Breast epithelium (tissue), 4 donors: ENCODE measurements at regions not wholly inside any gene's neighbourhood (a gene's known extent, or its start where the extent isn't known, plus 50 kb on each side); places are given as distances from the start of the nearest gene placed in this dataset.

Experiments
- DNase-seq, 2 donors: peaks; one replicate each; pipeline ENCODE4 v3.0.0-alpha.2; 2019; ENCODE audit warnings: low spot score in 2 of 2
- H3K27ac ChIP-seq, 2 donors: fragments of 200-600 bp; sonication (generic) in 1 of 2; one replicate each; pipeline ENCODE4 v1.5.1; 2016 to 2019; ENCODE audit warnings: mild to moderate bottlenecking in 1 of 2
- H3K27me3 ChIP-seq, 2 donors: fragments of 200-600 bp; sonication (generic) in 1 of 2; one replicate each; pipeline versions ENCODE4 v1.5.1 to v1.6.0; 2017 to 2019; ENCODE audit warnings: control low read depth in 1 of 2, mild to moderate bottlenecking in 1 of 2
- H3K36me3 ChIP-seq: fragments of 200-600 bp; one replicate; pipeline ENCODE4 v1.5.1; 2019
- H3K4me1 ChIP-seq, 2 donors: fragments of 200-600 bp; sonication (generic); one replicate each; pipeline ENCODE4 v1.5.1; 2016 to 2019; ENCODE audit warnings: control low read depth in 1 of 2
- H3K4me3 ChIP-seq, 3 donors: fragments of 200-600 bp; sonication (generic); 1 replicate in 2 of 3; 2 replicates in 1 of 3; pipeline ENCODE4 v1.5.1; 2016 to 2019; ENCODE audit warnings: mild to moderate bottlenecking in 3 of 3, moderate library complexity in 2 of 3
- H3K9me3 ChIP-seq, 2 donors: fragments of 200-600 bp; sonication (generic) in 1 of 2; one replicate each; pipeline ENCODE4 v1.5.1; 2016 to 2019; ENCODE audit warnings: control low read depth in 1 of 2
- CTCF ChIP-seq, 3 donors: fragments of 450-650 bp; IDR thresholded peaks; one replicate each; pipeline ENCODE4 v1.5.1; 2016 to 2017; ENCODE audit warnings: antibody characterized with exemption in 3 of 3, mild to moderate bottlenecking in 3 of 3, moderate library complexity in 3 of 3
- POLR2A ChIP-seq: fragments of 450-650 bp; IDR thresholded peaks from one replicate; pipeline ENCODE4 v1.6.1; 2016; ENCODE audit warnings: antibody characterized with exemption, mild to moderate bottlenecking, moderate library complexity
- POLR2AphosphoS5 ChIP-seq, 3 donors: sonication (generic); formaldehyde crosslinking; IDR thresholded peaks; one replicate each; pipeline ENCODE4 v1.6.1; 2017; ENCODE audit warnings: antibody characterized with exemption in 3 of 3
- intact Hi-C: fragments of 100-400 bp; cut with DNase I; formaldehyde crosslinking; loops from one replicate; pipeline ENCODE4 v1.15.1; 2023; ENCODE audit warnings: low total_unique reads

- intact Hi-C loops, result no loop called here
- no peak for DNase-seq
- no peak for TF ChIP-seq CTCF (IDR thresholded peaks at IDR 0.05)
- TF ChIP-seq POLR2AphosphoS5 (IDR thresholded peaks at IDR 0.05), result no peak
- no peak for TF ChIP-seq POLR2A
- H3K4me3 ChIP-seq, result no peak overlapping the region
- H3K9me3 ChIP-seq, result no peaks in the 10 kb centered on the region
- no peaks in the 10 kb centered on the region for H3K36me3 ChIP-seq
- H3K27ac ChIP-seq, result no peak overlapping the region
- no peaks in the 10 kb centered on the region for H3K4me1 ChIP-seq
- peaks cover 0 to 7% of the 10 kb centered on the region in 2 donors for H3K27me3 ChIP-seq
Measured at GRCh38 chr17:33976831-33977230, 278.3 kb upstream of the CCL2 start.

GRCh38 chr17:33977729-33978514 is 277.2 kb upstream of the CCL2 start:
- Histone ChIP-seq H3K36me3 (no peaks in the 10 kb centered on the region), H3K9me3 (no peaks in the 10 kb centered on the region), H3K4me1 (no peaks in the 10 kb centered on the region), H3K27me3 (peaks cover 0 to 7% of the 10 kb centered on the region in 2 donors), H3K4me3 (no peak overlapping the region), H3K27ac (no peak overlapping the region)
- DNase-seq, result no peak
- intact Hi-C loops, result no loop called here
- no peak for TF ChIP-seq CTCF (IDR thresholded peaks at IDR 0.05)

DNA sequence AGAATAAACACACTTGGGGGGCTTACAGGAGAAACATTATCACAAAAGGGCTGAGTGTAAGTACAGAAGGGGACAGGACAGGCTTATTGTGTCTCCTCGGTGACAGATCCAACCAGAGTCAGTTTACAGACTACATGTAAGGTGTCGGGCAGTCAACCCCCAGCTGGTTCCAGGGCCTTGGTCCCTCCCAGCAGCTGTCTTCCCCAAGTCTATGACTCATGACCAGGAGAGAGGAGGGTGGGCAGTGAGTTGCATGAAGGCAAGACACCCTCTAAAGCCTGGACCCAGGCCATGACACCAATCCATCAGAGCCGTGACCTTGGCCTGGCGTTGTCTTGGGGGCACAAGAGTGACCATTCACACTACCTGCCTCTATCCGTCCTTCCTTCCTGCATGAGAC is 276.2 kb upstream of the CCL2 start:
- H3K27me3 ChIP-seq, result peaks cover 0 to 7% of the 10 kb centered on the region in 2 donors
- TF ChIP-seq POLR2A (no peak), POLR2AphosphoS5 (IDR thresholded peaks at IDR 0.05) (no peak), CTCF (IDR thresholded peaks at IDR 0.05) (no peak)
- H3K4me1 ChIP-seq, result no peaks in the 10 kb centered on the region
- no peak overlapping the region for H3K27ac ChIP-seq
- H3K36me3 ChIP-seq, result no peaks in the 10 kb centered on the region
- intact Hi-C loops, result no loop called here
- no peaks in the 10 kb centered on the region for H3K9me3 ChIP-seq
- DNase-seq, result no peak
- H3K4me3 ChIP-seq, result no peak overlapping the region

DNA sequence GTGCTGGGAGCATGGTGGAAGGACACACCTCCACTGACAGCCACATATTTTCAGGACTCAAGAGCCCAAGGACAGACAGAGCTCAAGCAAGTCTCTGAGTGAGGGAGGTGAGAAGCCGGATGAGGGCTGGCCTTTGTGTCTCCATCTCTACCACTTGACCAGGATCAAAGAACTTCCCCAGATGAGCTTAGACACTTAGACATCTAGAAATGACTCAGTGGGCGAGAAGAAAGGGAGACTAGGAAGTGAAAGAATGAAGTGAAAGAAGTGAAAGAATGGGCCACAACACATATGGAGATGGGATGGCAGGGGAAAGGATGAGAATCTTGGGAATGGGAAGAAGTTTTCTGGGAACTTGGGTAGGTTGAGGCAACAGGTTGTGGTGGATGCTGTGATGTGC is 274.9 kb upstream of the CCL2 start:
- no peaks in the 10 kb centered on the region for H3K36me3 ChIP-seq
- intact Hi-C loops, result no loop called here

More for the DNA sequence above, 274.9 kb upstream of the CCL2 start:
- Histone ChIP-seq H3K4me1 (no peaks in the 10 kb centered on the region), H3K27ac (no peak overlapping the region), H3K4me3 (no peak overlapping the region), H3K9me3 (no peaks in the 10 kb centered on the region), H3K27me3 (peaks cover 0 to 7% of the 10 kb centered on the region in 2 donors)
- DNase-seq, result no peak
- TF ChIP-seq POLR2A, result no peak
- TF ChIP-seq POLR2AphosphoS5 (IDR thresholded peaks at IDR 0.05), result no peak
- no peak for TF ChIP-seq CTCF (IDR thresholded peaks at IDR 0.05)
